HCEC 1CT (cell line): ENCODE measurements at regions not wholly inside any gene's neighbourhood (a gene's known extent, or its start where the extent isn't known, plus 50 kb on each side); places are given as distances from the start of the nearest gene placed in this dataset.

Experiments
- DNase-seq: peaks from one replicate; pipeline ENCODE4 v3.0.0-alpha.2; 2017

DNA sequence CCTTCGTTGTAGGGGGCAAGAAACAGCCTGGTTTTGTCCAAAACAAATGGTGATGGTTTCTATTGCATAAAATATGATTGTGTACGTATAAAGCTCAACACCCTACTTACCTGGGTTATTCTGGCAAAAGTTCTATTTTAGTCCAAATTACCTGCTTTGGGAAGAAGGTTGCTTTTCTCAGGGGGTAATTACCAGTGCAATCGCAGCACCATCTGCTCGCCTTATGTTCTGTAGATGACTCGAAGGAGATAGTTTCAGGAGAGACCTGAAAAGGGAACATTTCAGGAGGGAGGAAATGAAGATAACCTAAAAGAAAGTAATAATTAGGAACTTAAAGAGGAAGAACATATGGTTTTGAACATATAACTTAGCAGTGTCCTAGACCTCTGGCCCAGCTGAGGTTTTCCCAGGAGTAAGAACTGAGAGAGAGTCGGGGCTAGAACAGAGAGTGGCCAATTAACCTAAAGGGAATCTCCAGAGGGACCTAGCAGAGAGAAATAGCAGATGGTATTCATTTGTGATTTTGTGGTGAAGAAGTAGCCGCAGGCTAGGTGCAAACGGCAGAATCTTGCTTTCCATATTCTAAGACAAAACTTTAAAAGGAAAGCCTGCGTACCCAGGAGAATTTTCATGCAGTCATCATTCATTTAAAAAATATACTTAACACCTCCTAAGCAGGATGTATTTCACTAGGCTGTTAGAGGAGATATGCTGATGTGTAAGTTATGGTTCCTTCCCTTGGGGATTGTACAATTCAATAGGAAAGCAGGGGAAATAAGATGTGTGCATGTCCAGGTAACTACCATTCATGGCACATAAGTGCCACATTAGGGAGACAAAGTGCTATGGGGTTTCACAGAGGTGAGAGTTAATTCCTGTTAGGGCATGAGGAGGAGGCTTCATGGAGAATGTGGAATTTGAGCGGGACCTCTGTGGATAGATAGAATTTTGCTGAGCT lies 113.0 kb upstream of the SLC10A2 start:
- DNase-seq: no peak

DNA sequence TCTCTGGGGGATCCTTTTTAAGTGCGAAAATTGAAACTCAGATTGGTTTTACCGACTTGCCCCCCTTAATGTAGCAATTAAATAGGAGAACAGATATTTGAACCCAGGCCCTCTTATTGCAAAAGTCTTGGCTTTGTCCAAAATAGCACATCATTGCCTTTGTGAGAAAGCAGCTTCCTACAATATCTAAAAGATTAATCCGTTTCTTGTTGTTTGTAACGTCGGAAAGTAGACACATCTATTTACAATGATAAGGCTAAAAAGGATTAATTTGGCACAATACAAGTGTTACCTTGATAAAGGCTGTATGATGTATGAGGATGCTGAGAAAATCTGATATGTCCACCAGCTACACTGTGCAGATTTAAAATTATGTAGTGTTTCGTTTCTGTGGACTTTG lies 108.7 kb upstream of the SLC10A2 start:
- no peak for DNase-seq

DNA sequence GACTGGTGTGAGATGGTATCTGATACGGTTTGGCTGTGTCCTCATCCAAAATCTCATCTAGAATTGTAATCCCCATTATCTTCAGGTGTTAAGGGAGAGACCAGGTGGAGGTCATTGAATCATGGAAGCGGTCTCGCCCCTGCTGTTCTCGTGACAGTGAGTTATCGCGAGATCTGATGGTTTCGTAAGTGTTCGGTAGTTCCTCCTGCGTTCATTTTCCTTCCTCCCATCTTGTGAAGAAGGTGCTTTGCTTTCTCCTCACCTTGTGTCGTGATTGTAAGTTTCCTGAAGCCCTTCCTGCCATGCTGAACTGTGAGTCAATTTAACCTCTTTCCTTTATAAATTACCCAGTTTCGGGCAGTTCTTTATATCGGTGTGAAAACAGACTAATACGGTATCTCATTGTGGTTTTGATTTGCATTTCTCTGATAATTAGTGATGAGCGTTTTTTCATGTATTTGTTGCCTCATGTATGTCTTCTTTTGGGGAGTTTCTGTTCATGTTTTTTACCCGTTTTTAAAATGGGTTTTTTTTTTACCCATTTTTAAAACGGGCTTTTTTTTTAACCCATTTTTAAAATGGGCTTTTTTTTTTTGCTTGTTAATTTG lies 102.8 kb upstream of the SLC10A2 start:
- no peak for DNase-seq

DNA sequence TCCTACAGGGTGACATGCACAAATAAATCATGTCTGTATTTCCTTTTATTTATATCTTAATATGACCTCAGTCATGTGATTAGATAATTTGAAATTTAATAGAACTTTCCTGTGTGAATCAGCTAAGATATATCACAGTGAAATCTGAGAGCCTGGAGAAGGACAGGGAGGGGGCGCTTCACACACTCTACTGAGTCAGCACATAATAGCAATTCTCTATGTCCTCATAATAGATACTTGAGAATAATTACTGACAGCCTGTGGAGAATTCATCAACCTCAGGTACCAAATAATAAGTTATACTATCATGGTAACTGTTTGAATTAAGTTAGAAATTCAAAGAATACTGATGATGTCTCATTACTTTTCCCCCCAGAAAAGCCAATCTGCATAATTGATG lies 98.0 kb upstream of the SLC10A2 start:
- no peak for DNase-seq

DNA sequence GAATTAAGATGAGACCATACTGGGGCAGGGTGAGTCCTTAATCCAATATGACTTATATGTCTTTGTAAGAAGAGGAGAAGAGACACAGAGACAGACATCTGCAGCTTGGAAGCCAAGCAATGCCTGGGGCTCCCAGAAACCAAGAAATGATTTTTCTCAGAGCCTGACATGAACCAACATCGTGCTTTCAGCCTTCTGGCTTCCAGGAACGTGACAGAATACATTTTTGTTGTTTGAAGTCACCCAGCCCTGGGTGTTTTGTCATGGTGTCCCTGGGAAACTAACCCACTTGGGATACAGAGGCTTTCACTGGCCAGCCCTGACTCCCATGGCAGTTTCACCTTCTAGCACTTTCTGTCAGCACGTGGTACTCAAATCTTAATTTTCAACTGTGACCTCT lies 95.3 kb upstream of the SLC10A2 start:
- no peak for DNase-seq

DNA sequence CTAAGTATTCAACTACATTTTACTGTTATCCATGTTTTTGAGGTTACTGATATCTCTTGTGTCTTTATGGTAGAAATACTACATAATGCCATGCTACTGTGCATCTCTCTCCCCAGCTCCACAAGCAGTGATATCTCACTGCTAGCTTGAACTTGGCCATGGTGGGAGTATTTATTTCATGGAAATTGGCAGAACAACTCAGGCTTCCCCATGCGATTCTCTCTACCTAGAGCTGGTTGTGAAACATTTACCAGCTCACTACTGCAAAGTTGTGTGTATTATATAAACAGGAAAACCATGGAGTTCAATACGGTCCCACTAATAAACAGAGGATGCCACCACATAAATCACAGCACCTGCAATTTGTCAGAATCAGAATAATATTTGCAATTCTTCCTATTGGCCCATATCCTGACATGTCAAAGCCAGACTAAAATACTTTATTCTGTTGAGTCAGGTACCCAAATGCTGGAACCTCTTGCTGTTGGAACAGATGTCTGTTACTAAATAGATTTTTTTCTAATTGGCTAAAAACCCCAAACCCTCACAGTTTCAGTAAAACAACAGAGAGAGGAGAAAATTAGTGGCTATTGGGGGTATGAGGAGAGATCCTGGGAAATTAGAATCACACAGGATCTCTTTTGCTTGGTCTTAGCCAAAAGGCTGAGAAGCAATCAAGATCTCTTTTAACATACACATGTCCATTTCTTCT lies 91.4 kb upstream of the SLC10A2 start:
- DNase-seq: no peak

DNA sequence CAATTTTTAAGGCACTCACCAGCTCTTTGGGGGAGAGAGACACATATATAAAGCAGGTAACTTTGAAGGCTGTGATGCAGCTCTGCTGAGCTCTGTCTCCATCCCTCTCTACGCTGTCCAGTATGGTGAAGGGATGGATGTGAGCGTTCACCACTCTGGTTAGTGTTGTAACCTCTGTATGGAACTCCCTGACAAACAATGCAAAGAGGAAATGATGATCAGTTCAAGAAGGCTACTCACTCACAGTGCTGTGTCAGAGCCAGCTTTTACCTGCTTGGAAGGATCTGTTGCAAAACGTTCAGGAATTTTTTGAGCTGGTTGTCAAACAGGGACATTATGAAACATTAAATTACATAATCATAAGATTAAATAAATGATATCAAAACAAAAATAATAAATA lies 90.8 kb upstream of the SLC10A2 start:
- no peak for DNase-seq

DNA sequence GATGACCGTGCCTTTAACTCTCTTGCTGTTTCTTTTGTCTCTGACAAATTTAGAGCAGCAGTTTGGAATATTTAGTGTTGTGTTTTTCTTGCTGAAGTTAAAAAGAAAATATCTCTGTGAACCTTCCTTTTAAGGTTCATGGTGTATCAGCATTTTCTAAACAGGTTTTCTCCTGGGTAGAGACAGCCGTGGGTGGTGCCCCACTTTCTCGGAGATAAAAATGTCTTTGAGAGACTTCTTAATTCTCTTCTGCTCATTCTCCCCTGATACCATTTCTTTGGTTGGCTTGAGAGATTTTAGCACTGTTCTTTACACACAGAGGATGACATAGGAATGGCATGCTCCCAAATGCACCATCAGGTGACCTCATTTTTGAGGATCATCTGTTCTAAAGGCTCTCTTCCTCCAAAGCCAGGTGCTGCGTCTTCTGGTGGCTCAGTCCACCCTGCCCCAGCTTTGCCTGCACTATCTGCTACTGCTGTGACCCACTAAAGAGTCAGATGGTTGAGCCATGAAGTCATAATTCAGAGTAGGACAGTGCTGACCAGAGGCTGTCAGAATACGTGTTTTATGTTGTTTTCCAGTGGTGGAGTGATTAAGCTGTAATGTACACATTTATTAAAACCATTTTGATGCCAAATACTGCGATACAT lies 90.3 kb upstream of the SLC10A2 start:
- DNase-seq: no peak

DNA sequence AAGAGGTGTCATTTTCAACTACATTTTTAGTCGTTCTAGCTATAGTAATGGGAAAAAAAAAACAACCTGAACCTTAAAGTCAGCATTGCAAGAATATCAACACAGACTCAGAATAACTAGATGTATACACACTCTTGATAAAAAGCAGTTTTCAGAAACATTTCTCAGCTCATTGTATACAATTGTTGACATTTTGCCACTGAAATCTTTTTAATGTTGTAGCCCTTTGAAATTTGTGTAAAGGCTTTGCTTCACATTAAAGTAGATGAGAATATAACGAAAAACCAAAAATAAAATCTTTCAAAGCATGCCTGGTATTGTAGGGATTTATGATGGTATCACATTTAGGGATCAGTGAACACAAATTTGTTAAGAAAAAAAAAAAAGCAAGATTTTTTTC lies 87.2 kb upstream of the SLC10A2 start:
- DNase-seq: no peak

DNA sequence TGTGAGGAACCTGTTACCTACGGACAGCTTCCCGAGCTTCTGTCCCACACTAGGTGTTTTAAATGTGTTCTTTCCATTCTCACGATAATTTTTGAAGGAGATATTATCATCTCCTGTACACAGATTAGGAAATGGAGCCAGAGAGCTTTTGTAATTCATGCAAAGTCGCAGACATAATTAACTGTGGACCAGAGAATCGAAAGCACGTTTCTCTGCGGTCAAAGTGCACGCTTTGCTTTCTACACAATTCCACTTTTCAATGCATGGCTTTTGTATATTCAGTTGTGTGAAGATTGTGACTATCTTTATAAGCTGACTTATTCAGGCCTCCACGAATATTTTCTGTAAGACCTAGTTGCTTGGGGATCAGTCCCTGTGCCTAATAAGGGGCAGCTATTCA lies 81.7 kb upstream of the SLC10A2 start:
- no peak for DNase-seq

DNA sequence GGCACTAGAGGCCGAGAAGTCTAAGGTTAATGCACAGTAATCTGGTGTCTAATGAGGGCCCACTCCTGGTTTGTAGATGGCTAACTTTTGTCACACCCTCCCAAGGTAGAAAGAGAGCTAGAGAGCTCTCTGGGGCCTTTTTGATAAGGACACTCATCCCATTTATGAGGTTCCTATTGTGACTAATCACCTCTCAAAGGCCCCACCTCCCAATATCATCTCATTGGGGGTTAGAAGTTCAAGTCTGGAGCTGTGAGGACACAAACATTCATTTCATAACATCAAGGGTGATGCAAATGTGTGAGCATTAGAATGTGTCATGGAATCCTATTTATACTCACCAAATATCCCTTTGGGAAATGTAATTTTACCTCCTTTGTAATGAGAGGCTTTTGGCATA lies 79.2 kb upstream of the SLC10A2 start:
- DNase-seq: no peak

DNA sequence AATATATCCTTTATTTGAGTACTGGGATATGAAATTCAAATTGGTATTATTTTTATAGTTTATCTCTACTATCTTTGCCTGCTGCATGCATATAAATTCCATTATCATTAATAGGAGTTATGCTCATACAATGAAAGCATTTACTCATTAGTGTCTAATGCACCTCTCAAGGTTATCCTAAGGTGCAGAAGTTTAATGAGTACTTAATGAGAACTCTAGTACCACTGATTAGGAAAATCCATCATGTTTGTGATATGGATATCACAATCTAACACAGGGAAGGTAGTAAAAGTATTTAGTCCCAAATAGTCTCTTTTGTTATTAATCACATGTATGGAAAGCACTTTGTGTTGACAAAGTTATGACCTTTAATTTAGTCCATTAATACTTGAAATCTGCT lies 77.2 kb upstream of the SLC10A2 start:
- no peak for DNase-seq

DNA sequence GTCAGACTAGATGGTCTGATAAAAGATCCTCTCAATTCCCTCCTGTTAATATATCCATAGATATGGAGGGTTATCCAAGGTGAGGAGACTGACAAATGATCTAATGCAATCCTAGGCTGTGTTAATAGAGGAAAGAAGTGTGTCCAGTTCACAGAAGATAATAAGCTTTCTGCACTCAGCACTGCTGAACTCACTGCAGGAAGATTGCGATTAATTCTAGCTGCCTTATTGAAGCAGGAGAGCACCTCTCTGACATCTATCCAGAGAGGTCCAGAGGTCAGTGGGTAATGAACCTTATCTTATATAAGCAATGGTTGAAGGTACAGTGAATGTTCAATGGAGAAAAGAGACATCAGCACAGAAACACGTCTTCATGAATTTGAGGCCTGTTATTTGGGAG lies 75.9 kb upstream of the SLC10A2 start:
- no peak for DNase-seq

DNA sequence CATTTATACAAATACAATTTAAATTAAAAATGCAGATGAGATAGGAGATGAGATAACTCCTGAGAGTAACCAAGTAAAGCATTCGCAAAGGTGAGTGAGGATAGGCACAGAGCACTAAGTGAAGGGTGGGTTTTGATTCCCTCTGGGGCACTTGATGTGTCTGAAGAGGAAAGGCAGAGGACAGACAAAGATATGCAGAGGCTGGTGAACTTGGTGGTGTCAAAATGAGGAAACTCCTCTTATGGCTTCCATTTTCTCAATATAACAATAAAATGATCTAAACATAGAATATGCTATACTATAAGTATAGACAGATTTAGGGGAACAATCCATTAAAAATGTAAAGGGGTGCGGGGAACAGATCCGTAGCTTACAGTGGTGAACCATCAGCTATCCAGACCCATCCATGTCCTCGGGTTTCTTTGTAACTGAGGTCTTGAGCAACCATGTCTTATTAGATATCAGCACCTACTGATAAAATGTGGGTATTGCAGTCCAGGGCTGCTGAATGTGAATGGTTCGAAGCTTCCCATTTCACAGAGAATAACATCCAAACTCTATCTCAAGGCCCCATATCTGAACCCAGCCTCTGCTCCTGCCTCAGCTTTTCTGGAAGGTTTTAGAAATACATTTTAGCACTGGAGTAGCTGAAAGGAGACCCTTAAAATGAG lies 73.9 kb upstream of the SLC10A2 start:
- DNase-seq: no peak

DNA sequence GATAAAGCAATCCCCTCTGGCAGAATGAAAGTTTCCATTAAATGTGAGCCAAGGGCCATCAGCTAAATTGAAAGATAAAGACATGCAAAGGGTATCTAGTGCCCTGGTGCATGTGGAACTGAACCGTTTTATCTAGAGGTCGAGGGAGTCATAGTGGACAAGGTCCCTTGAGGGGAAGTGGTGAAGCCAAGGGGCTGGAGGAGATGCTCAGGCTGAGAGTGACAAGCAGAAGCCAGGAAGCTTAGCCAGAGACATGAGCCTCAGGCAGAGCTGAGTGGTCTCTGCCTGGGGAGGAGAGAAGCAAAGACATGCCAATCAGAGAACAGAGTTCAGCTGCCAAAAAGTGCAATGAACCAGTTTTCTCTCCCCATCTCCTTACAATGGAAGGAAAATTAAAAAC lies 68.1 kb upstream of the SLC10A2 start:
- DNase-seq: no peak

DNA sequence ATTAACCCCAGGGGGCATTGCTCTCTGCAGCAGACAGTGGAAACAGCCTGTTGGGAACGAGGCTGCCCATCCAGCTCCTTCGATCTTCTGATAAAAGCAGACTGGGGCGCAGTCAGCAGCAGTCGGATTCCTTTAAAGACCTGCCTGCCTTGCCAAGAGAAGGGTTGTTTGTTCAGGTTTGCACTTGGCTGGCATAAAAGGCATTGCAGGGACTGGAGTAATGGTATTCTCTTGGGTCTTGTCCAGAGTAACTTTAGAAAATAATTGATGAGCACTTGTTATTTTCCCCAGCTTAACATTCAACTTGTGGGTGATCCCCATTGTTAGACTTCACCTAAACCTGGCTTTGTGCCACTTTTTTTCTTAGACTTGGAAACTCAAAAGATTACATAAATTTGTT lies 67.3 kb upstream of the SLC10A2 start:
- DNase-seq: no peak

DNA sequence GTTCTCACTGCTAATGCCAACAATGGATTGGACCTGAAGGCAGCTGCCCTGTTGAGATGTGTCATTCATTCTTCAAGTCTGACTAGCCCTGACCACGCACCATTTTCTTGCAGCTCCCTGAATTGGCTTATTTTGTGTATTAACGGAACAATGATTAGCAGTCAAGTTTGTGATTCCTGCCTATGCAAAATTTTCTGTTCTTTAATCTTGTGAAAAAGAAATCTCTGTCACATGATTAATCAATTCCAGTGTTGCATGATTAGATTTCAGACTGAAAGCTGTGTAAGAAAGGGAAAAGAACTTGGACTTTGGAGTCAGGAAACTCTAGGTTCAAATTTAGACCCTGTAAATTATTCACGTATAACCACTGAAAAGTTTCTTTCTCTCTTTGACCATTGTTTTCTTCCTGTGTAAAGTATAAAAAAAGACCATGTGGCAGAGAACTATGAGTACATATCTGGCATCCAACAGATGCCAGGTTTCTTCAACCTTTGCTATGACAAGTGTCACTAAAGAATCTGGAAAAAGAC lies 64.5 kb upstream of the SLC10A2 start:
- DNase-seq: no peak

DNA sequence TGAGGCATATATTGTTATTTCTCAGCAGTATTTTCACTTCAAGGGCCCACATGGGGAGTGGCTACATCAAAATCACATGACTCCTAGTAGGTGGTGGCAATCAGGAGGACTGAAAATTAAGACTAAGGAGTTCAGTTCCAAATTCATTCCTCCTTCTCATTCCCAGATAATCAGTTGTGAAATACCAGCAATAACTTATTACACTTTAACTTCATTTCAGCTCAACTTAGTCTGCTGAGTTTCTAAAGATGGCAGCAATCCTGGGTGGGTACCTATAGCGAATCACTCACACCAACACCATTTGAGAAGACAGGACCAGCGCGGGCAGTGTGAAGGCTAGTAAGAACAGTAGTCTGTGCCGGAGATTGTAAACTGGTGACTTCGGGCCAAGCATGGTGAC lies 63.9 kb upstream of the SLC10A2 start:
- no peak for DNase-seq
